GM21529 (cell line): ENCODE measurements at regions not wholly inside any gene's neighbourhood (a gene's known extent, or its start where the extent isn't known, plus 50 kb on each side); places are given as distances from the start of the nearest gene placed in this dataset.

Experiments used
- ATAC-seq: cut with Tn5 transposase; IDR thresholded peaks from one replicate; pipeline ENCODE4 v1.9.1; 2021; ENCODE audit not compliant: unreplicated experiment

DNA sequence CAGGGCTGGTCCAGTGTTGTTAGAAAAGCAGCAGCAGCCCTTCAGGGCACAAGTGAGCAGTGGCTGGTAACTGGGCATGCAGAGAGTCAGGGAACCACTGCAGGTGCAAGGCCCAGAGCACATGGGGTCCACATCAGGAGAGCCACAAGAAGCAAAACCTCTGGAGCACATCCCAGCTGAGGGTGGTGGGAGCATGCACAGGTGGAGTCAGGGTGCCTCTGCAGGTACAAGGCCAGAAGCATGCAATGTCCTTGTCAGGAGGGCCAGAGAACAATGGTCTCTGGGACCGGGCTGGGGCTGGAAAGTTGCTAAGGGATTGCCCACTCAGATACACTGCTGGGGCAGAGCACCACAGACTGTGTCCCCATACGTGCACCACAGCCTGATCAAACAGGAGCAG lies 226.1 kb upstream of the UBE2E2 start:
- no peak for ATAC-seq

DNA sequence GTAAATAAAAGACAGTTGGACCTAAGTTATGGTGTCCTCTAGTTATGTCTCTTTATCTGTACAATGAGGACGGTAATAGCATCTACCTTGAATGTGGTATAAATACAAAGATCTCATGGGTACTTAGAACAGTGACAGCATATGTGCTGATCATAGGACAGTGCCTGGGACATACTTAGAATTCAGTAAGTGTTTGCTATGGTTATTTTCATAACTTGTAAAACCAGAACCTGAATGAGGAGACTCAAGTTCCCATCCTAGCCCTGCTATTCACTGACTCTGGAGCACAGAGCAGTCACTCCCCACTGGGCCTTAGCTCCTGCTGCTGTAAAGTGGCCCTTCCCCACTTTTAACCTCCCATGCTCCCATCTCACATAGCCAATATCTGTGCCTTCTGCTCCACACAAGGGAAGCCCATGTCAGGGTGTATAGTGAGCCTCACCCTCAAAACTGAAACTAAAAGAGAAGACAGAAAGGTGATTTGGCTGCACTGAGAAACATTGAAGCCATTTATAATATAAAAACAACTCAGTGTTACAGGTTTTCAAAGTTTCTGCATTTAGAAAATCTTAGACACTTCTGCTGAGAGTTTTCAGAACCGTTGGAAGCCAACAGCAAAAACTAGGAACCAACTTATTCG lies 225.4 kb upstream of the UBE2E2 start:
- ATAC-seq: peak; percentile 75

DNA sequence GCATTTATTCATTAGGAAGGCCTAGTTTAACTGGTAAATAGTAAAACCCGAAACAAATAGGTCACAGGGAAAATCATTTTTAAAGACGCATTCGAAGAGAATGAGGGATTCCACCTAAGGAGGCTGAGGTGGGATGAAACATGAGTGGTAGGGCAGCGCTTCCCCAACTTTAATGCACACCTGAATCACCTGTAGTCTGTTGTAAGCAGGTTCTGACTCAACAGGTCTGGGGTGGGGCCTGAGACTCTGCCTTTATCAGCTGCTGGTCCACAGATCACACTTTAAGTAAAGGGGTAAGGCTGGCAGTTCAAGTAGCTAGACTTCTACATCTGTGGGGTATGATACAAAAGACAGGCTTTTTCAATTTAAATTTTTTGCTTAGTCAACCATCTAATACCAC lies 223.5 kb upstream of the UBE2E2 start:
- no peak for ATAC-seq

DNA sequence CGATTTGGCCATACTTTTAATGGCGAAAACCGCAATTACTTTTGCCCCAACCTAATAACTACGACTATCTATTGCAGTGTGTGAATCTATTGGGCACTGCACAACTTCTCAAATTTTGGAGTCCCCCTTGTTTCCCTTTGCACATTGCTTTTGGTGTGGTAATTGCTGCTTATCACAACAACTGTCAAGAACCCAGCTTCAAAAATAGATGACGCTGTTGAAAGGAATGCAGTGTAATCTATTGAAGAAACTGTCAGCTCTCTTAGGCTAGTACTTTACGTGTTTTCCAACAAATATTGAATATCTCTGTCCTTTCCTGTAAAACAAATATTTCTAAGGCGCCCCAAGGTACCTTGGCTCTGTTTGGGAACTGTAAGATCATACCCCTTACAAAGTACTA lies 222.8 kb upstream of the UBE2E2 start:
- ATAC-seq: no peak

DNA sequence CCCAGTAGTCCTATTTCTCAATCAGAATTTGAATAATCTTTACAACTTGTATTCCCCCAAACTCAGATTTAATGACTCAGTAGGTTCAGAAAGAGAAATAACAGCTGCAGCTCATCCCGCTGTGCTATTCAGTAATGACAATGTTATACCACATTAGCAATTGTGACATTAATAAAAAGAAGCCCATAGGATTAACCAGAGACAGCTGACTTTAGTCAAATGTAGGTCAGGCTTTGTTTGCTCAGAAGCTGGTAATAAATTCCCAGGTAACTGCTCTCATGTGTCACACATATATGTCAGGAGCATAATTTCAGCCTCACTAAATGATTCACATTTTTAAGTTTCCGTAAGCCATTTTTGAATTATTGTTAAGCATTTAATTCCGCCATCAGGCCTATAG lies 222.0 kb upstream of the UBE2E2 start:
- ATAC-seq: no peak

DNA sequence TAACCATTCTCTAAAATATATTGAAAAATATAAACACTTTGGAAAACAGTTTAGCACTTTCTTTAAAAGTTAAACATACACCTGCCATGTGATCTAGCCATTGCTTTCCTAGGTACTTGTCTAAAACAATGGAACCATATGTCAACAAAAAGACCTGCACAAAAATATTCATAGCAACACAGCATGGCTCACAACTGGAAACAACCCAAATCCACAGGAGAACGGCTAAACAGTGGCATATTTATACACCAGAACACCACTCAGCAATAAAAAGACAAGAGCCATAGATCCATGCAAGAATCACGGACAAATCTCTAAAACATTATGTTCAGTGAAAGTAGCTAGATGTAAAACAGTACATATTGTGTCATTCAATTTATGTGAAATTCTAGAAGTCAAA lies 221.3 kb upstream of the UBE2E2 start:
- ATAC-seq: no peak

DNA sequence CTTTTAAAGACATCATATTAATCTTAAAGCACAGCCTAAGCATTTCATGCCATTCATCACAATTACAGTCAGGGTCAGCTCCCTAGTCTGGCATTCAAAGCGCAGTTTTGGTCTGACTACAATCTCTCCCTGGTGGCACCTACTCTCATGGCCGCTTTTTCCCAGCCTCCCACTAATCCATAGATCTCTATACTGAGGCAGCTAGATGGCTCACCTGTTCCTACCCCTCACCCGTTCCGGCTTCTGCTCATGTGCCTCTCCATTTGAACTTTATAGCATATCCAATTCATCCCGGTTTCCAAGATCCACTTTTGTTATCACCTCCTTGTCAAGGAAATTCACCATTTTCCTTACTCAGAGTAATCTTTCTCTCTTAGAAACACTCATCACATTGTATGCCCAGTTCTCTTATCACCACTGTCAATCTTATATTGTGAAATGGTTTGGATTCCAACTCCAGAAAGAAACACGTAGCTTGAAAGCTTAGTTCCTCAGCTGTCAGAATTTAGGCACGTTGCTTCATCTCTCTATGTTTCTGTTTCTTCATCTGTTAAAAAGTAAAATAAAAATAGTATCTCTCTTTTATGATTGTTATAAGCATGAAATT lies 220.0 kb upstream of the UBE2E2 start:
- no peak for ATAC-seq

DNA sequence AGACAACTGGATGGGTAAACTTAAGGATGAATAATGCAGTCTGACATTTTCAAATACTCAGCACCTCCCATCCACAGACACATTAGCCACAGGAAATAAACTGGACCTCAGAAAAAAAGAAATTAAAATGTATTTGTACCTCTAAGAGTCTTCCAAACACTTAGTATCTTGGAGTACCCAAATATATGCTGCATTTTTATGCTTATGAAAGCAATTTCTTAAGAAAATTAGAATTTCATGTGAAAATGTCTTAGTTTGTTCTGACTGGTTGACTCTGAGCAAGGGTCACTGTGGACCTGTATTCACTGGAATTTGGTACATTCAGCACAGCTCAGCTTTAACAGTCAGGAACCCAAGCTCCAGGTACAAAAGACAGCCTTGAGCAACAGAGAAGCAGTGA lies 216.2 kb upstream of the UBE2E2 start:
- no peak for ATAC-seq

DNA sequence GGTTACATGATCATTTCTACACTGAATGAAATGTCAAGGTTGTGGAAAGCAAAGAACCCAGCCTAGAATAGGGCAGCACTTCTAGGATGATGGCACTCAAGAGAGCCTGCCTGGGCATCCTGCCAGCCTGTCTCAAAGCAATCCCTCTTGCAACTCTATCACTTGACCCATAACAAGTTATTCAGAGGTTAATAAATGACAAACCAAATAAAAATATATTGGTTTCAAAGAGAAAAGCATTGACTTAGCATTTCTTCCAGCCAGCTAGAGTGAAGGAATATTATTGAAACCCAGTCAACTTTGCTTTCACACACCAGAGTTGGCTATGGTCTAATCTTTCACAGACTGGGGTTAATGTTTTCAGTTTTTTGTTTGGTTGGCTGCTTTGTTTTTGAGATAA lies 214.6 kb upstream of the UBE2E2 start:
- ATAC-seq: no peak

DNA sequence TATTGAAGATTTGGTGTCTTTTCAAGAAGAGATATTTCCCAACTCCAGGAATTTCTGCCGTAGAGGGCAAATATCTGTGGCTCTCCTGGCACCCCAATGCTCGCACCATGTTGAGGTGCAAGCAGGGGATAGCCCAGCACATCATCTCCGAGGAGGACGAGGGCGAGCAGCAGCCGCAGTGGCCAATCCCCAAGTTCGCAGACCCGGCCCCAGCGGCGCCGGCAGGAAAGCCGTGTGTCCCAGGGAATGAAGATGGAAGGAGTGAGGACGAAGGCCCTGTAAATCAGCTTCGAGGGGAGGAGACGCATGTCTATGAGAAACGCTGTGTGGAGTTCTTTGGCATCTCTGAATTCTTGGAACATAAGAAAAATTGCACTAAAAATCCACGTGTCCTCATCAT lies 213.4 kb upstream of the UBE2E2 start:
- no peak for ATAC-seq

DNA sequence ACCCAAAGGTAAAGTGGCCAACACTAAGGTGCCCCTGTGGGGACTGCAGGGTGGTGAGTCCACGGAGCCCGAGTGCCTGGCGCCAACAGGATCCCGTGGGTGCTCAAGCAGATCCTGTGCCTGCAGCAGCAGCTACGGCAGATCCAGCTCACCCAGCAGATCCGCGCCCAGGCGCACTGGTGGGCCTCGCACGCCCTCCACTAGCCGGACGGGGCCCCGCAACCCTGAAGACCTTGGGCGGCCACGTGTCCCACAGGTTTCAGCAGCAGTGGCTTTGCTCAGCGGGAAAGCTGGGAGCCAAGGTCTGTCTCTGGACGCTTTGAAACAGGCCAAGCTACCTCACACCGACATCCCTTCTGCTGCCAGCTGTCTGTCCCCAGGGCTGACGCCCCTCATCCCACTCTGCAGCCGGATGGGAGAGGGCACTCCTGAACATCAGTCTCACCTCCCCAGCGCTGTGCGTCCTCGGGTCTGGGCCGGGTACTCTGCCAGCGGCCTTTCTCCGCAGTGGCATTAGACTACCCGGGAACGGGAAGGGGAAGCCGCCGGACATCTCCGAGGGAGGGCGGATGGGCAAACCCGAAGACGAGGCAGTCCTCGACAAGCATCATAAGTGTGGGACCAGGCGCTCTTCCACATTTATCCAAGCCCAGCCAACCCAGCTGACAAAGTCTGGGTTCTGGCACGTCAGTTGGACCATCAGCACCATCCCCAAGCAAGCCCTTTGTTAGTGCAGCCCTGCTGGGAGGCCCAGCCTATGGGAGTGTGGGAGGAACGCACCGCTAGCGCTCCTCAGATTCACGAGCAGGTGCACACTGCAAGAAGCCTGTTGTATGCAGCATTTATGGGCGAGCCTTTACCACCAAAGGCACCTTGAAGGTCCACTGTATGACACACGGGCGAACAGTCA lies 212.6 kb upstream of the UBE2E2 start:
- no peak for ATAC-seq

DNA sequence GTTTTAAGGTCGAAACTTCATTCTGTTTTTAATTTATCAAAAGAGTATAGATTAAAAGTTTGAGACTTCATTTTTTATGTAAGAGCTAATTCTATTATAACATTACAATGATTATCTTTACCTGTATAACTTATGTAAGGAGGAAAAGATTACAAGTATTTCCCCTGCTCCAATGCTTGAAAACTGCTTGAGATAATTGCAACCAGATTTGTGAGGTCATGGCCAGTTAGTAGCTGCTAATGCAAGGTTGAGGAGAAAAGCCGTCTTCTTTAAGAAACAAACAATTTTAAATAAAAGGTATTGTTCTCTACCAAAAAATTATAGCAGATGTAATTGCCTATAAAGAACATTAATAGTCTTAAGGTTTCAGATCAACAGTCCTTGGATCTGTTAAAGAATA lies 208.3 kb upstream of the UBE2E2 start:
- no peak for ATAC-seq

DNA sequence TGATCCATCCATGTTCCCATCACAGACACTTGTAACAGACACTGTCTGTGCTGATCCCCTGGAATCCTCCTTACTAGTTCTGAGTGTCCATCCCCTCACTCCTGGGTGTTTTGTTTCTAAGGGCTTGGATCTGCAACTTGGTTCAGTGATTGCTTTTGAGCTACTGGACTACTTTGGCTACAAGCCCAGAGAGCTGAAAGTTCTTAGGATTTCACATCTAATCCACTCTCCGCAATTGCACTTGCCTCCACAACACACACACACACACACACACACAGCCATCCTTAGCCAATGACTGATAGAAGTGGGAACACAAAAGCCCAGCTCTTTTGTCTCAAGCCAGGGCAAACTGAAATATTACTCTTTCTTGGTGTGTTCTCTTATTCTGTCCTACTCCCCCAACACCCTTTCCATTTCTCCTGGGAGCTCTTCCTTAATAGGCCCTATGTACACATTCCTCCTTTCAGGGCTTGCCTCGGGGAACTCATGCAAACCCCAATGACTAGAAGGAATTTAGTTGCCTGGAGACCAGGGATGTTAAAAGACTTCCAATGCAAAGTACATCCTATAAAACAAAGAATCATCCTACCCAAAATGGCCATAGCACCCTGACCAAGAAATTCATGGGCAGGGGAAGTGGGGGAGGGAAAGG lies 206.1 kb upstream of the UBE2E2 start:
- ATAC-seq: no peak

DNA sequence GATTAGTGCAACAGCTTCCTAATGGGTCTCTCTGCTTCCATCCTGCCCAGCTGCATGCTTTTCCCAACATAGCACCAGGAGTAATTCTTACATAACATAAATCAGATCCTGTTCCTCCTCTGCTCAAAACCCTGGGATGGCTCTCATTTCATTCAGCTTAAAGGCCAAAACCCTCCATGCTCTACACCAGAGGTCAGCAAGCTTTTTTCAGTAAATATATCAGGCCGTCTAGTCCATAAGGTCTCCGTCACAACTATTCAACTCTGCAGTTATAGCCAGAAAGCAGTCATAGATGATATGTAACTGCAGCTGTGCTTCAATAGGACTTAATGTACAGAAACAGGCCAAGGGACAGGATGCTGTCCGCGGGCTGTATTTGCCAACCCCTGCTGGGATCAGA lies 202.8 kb upstream of the UBE2E2 start:
- ATAC-seq: no peak

DNA sequence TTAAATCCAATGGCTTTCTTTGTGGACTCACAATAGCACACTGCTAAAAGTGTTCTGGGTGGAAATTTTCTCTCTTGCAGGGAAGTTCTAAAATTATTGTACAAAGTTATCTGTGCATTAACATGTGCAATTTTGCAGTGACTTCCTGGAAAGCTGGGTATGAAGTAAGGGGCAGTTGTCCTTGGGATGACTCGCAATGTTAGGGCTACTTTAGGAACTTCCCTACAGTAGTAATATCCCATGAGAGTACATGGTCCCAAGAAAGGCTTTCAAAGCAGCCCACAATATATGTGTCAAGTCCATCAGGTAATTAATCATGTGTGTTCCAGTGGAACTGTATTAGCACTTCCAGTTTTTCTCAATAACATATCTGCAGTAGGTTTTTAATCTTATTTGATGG lies 201.0 kb upstream of the UBE2E2 start:
- no peak for ATAC-seq

DNA sequence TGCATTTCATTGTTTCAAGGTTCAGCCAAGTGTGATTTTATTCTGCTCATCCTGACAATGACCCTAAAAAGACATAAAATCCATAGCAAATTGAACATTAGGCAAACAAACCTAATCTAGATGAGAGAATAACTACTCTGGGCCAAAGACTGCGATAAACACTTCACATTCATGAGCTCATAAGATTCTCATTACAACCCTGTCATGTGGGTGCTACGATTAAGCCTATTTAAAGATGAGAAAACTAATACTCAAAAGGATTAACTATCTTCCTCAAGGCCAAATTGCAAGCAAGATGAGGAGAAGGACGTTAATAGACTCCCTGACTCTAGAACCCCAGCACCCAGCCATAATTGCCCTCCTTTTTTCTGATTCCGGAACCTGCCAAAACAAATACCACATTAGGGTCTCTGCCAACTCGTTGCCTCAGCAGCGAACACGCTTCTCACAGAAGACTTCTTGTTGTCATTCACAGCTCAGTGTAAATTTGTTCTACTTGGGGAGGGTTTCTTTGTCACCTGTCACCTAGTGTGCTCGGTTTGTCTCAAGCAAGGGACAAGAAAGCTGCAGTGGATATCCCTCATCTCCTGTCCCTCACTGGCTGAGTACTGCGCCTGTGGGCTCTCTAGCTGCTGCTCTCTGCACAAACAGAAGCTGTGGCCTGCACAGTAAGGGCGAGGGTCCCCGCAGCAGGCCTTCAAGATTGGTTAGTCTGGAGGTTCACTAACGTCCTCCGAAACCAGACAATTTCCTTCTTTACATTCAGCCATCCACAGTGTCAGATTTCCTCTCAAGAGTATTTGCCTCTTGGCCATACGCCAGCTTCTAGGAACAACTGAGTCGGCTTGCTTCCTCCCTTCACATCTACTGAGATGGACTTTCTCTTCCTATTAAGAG lies 200.0 kb upstream of the UBE2E2 start:
- ATAC-seq: no peak

DNA sequence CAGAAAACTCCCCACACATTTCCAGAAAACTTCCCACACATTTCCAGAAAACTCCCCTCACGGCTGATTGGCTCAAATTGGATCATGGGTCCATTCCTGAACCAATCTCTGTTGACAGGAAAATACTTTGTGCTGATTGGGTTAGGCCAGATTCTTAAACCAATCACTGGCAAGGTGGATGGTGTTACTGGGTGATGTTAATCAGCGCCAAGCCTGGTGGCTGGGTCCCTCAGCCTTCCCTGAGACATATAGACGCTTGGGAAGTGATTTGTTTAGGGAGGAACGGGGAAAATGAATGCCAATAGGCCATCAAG lies 199.4 kb upstream of the UBE2E2 start:
- ATAC-seq: no peak

DNA sequence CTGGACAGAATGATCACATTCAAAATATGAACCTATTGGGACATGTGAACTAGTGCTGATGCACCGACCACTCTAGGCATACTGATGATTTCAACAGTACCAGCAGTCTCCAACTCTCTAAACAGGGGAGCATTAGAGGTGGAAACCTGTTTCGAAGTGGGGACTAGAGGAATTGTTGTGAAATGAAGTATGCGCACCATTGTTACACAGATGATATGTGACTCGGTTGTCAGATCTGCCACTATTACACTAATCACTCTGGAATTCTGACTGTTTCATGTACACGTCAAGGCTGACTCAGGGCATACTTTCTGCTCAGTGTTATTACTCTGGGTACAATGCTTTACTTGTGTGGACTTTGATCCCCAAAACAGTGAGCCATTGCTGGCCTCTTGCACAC lies 198.2 kb upstream of the UBE2E2 start:
- no peak for ATAC-seq

DNA sequence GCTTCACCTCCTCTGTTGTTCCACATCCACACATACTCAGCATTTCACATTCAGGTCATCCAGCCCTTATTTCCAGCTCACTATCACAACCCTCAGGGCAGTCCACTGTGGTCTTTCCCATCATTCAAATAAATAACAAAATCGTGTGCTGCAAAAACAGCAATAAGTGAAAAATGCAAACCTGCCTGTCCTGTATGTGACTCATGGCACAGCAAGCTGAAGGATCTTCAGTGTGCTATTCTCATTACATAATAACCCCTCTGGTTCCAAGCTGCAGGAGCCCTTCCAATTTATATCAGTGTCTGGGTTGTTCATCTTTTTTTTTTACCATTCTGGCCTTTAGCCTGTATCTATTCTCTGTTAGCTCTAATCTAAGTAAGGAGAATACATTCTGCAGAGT lies 185.3 kb upstream of the UBE2E2 start:
- ATAC-seq: no peak

DNA sequence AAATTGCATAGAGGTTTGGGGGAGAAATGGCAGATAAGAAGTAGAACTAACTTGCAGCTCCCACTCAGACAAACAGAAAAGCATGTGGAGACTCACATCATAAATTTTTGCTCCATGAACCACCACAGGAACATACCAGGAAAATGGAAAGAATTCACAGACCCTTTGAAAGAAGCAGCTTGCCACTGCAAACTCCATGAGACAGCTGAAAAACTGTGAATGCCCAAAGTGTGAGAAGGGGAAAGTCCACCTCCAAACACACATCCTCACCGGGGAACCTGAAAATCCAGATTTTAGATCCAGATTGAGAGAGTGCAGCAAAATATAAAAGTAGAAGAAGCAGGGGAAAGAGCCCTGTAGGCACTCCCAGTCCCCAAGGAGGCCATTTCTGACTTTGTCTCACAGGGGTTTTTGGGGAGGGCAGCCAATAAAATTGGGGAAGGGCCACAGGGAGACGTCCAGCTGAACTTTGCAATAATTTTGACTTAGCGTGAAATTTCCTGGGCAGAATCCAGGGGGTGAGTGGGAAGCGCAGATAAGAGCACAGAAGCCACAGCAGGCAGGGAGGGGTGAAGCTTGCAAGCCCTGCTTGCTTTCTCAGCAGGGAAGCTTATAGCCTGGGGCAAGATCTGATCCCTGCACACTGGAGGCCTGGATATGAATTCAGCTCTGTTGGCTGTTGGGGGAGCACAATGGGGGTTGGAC lies 183.4 kb upstream of the UBE2E2 start:
- no peak for ATAC-seq
